Occipital lobe (tissue), 1 donor: ENCODE measurements at regions not wholly inside any gene's neighbourhood (a gene's known extent, or its start where the extent isn't known, plus 50 kb on each side); places are given as distances from the start of the nearest gene placed in this dataset.
"Not testable (repeated sequence)": the region's sequence is repeated elsewhere in the genome, so short reads cannot be mapped to it uniquely, and the experiment has no call there.

Experiments
- DNase-seq: peaks from one replicate; lab custom pipeline; 2025; lab: John Stamatoyannopoulos, UW

DNA sequence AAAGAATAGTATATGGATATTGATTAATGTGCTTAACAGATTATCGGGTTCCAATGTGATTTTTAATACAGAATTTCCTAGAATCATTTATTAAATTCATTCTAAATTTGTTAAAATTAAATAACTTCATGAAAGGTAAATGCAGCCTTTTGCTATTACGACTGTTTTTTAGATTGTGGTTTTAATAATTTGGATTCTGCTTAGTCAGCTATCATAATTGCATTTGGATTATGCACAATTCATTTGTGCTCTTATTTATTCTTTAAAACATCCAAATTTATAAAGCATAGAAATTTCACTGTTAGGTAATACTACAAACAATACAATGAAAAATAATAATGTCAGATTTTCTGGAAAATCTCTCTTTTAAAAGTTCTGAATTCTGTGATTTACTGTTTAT is 1598.5 kb downstream of the EFNA5 start:
- DNase-seq: no peak

DNA sequence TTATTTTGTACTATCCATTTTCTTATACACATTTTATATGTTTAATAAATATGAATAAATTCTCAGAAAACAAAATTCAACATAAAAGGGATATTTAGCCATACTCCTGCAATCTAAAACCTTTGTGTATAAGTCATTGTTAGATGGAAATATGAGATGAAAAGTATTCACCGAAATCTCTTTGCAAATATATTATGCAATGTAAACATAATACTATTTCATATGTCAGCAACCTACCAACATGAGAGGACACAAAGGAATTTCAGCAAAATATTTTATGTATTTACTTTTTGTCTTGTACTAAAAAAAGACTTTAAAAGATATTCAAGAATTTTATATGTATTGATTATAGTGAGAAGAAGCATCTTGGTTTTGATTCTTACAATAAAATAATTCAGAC is 1623.4 kb downstream of the EFNA5 start:
- no peak for DNase-seq

DNA sequence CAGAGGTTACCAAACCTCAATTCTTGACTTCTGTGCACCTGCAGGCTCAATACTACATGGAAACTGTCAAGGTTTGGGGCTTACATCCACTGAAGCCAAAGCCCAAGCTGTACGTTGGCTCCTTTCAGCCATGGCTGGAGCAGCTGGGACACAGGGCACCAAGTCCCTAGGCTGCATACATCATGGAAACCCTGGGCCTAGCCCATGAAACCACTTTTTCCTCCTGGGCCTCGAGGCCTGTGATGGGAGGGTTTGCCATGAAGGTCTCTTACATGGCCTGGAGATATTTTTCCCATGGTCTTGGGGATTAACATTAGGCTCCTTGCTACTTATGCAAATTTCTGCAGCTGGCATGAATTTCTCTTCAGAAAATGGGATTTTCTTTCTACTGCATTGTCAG is 1638.7 kb downstream of the EFNA5 start:
- DNase-seq: not testable (repeated sequence)

DNA sequence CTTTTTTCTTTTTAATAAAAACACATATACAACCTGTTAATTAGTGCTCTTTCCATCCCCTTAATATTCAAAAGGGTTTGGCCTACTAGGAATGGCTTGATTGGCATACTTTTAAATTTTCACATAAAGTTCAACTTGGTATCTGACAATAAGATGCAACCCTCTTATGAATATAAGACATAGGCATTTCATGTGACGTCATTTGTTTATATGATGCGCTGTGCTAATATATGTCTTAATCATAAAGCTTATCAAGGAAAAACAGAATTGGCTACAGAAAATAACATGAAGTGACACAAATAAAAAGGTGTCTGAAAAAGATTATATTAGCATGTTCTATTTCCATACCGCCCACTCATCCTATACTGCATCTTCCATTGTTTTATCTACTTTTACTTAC is 1642.4 kb downstream of the EFNA5 start:
- DNase-seq: no peak

DNA sequence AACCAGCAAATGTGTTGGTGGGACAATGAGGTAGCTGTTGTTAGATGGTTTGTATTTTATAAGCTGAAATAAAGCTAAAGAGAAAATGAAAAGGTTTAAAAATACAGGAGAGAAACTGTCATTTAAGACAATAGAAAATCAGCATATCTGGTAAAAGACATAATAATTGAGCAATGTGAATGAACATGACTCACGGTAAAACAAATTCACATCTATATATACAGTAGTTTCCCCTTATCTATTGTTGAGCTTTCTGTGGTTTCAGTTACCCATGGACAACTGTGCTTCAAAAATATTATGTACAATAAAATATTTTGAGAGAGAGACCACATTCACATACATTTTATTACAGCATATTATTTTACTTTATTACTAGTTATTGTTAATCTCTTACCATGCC is 1649.8 kb downstream of the EFNA5 start:
- no peak for DNase-seq

DNA sequence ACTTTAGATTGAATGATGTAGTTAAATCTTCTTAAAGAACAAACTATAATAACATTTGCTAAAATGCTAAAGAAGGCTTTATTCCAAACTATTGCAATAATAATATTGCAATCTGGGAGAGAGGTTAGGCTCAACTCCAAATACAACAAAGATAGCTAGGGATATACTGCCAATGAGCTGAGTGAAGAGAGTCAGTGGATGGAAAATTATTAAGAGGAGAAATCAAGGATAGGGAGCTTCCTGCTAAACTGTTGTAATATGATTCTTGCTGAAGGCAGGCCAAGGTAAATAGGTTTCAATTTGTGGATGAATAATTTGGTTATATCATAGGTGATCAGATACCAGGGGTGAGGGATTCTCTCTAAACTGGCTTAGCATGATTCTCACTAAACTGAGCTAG is 1651.5 kb downstream of the EFNA5 start:
- no peak for DNase-seq

DNA sequence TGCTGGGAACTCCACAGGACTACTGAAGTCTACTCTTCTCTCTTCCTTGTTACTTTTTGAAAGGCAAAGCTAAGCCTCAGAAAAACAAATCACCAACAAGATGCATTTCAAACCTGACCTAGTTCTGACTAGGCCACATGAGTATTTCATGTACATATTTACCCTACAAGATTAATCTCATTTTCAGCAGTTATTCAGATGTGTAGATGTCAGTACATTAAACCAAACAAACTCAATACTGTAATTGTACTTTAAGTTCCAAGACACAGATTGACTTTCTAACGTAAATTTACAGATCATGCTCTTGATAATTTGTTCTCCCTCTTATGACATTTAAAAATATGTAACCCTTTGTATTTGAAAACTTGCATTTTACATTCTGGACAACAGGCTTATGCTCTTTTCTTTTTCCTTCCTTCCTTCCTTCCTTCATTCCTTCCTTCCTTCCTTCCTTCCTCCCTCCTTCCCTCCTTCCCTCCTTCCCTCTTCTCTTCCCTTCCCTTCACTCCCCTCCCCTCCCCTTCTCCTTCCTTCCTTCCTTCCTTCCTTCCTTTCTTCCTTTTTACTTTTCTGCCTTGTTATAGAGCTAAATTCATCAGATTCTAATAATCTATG is 1653.4 kb downstream of the EFNA5 start:
- no peak for DNase-seq

DNA sequence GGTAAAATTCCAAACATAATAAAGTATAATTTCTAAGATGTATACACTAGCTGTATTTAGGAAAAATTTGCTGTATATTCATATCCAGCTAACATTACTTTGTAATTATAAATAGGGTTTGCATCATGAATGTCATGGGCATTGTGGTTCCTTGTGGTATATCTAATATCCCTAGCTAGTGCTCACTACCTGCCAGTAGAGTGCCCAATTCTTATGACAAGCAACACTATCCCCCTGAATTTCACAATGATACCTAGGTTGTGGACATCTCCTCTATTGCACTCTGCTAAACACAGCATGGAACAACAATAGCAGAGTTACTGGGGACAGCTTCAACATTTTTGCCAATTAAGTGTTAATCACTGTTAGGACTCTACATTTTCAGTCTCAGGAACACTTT is 1656.5 kb downstream of the EFNA5 start:
- DNase-seq: no peak

DNA sequence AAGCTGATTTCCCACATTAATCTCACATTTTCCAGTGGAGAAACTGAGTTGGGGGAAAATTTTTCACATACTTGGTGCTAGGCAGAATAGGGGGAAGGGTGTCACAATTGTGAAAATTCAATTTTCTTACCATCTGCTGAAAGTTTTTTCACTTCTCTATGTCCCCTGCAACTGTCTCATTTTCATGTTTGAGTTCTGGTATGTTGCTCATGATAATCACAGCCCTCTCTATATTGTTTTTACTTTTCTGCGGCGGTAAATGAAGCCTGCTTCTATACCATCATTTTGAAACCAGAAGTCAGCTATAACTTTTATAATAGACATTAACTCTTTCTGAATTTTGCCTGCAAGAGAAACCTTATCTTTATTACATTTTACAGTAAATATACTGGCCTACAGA is 1664.5 kb downstream of the EFNA5 start:
- DNase-seq: no peak

DNA sequence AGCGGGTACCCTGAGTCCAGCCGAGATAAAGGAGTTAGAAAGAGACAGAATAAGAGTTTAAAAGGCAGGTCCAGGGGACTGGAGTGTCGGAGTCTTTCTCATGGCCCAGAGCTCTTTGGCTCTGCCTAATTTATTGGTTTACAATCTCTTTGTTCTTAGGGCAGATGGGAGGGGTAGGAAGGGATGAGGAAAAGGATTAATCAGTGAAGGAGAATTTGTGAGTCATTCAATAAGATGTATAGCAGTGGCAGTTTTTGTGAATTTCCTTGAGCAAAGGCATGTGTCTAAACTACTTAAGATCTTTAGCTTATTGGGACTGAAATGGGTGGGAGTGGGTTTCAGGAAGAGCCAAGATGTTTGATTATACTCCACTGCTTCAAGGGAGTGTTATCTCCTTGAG is 1671.7 kb downstream of the EFNA5 start:
- not testable (repeated sequence) for DNase-seq

DNA sequence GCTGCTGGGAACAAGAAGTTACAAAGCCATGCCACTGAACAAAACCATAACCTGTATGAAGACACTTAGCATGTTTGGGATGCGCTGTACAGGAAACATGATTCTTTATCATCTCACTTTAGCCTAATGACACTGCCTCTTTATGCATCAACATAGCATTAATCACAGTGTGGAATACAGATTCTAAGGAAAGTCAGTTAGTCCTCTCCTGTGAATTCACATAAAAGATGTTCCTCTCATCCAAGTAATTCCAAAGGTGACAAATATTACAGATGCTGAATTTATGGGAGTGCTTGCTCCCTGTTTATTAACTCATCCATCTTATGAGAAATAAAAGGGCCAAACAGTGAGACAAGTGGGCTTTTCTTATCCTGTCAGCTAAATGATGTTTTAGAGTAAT is 1677.7 kb downstream of the EFNA5 start:
- DNase-seq: no peak

DNA sequence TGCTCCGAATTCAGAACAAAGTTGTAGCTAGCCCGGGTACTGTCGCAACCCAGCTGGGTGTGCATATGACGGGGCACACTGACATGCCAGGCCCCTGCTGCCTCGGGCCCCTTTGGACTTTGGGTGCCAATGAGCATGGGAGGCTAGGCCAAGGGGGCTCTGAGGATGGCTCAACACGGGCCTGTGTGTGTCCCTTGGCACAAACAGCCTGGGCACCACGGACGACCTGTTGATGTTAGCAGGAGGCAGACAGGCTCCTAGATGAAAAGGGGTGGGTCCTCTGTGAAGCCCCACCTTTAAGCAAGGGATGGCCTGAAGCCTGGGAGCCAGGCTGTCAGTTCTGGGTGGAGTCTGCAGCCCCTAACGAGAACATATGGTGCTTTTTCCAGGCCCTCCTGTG is 1688.2 kb downstream of the EFNA5 start:
- no peak for DNase-seq

DNA sequence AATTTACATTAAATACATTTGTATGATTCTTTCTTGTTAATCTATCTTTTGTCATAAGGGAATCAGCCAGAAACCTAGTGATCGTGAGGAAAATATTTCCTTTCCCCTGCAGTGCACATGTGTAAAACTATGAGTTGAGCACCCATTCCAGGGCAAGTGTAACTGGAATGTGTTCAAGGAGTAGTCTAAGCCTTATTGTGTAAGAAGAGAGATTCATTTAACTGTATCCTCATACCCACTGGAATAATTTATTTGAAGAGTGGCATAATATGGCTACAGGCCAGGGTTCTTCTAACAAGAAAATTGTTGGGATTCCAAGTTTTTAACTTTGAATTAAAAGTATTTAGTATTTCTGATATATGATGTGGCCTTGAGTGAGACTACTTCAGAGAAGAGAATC is 1692.7 kb downstream of the EFNA5 start:
- DNase-seq: no peak

DNA sequence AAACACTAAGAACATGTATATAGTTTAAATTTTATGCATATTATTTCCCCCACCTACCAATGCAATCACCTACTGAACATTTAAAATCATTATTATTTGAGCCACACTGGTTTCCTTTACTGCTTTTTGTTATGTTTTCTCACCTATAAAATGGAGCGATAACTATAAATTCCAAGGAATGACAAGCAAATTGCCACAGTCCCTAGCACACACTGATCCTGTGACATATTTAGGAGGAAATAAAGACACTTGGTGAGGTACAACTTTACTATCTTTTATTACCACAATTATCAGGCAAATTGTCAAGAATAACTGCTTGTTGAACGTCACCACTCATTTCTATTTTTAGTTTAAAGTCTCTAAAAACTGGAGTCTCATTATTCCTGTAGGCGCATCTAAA is 1693.6 kb downstream of the EFNA5 start:
- no peak for DNase-seq

DNA sequence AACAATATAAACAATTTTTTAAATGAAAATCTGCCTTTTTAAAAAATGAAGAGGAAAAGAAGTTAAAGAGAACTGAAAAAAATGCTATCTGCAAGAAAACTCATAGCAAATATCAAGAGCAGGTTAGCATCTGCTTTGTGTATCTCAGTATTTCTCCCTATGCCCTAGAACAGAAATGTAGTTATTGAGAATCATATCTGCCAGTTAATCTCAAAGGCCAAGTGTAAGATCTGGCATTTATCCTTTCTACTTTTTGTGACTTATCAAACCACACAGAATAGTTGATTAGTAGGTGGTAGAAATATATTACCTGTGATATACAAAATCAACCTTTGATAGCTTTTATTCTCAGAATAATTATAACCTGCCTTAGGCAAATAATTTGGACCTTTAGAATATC is 1699.8 kb downstream of the EFNA5 start:
- no peak for DNase-seq

DNA sequence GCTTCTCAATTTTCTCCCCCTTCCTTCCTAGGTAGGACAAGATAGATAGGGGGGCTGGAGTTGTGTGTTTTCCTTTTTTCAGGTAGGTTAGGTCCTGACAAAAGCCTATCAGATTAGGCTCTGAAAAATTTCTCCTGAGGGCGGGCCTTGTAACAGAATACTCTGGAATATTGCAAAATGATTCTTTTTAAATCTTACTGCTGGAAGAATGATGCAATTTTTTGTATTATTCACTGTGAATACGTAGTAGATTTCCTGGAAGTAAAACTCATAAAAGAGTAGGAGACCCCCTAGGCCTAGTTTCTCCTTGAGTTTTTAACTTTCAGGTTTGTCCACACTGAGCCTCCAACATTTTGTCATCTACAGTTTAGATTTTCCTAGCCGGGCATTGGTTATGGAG is 1701.8 kb downstream of the EFNA5 start:
- DNase-seq: no peak

DNA sequence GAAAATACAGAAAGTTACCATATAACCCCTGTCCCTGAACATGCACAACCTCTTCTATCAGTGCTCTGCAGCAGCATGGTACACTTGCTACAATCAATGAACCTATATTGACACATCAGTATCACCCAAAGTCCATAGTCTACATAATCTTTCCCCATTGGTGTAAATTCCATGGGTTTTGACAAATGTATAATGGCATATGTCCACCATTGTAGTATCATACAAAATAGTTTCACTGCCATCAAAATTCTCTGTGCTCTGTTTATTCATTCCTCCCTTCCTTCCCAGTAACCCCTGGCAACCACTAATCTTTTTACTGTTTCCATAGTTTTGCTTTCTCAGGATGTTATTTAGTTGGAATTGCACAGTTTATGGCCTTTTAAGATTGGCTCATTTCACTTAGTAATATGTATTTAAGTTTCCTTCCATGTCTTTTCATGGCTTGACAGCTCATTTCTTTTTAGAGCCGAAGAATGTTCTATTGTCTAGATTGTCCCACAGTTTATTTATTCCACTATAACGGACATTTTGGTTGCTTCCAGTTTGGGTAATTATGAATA is 1707.0 kb downstream of the EFNA5 start:
- DNase-seq: no peak

DNA sequence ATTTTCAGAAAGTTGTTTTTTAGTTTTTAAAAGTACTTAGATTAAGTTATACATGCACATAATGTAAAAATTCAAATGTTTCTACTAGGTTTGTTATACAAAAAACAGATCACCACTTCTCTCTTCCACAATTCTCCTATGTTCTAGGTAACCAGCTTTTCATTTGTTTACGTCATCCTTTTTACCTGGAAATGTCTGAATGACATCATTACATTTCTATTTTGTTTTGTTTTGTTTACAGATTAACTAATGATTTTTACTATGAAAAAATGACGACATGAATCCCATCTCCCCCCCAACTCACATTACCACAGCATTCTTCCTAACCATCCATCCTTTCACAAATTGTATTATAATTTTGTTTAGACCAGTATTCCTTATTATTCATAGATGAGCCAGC is 1709.2 kb downstream of the EFNA5 start:
- no peak for DNase-seq

DNA sequence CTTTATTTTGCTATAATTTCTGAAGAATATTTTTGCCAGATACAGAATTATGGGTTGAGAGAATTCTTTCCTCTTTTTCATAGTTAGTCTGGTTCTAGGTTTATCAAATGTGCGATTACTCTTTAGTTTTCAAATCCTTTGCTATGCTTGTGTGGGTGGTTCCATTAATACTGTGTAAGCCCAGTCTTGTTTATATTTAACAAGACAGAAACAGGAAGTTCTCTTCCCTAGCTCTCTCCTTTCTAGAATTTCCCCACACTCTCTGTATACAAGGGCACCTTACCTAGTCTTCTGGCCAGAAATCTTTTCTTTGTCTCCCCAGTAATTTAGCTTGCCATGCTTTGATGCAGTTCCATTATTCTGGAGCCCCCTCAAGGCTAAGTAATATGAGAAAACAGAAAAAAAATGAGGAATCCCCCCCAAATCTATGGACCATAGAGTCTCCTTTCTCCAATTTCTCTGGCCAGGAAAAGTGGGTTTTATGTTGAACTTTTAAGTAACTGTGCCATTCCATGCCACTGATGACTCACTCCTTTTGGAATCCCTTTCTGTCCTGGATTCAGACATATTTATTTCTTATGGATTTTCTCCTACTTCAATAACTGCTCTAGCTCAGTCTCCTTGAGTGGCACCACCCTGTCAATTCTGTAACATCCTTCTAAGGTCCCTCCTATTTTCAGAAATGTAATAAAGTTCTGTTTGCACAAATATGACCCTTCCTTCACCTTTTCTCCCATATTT is 1714.1 kb downstream of the EFNA5 start:
- DNase-seq: no peak

DNA sequence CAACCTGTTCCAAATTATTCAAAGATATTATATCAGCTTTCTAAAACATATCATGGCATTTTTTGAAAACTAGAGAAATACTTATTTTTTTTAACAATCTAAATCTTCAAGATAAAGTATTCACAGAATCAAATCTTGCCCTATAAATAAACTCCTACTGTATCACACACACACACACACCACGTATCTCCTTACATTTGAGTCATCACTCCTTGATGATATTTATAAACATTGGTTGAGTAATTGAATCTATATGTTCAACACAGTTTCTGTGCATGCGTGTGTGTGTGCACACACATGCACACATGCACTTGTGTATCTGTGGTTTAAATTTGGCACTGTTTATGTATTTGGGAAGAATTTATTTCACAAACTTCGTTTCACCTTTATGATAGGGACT is 1716.4 kb downstream of the EFNA5 start:
- no peak for DNase-seq

DNA sequence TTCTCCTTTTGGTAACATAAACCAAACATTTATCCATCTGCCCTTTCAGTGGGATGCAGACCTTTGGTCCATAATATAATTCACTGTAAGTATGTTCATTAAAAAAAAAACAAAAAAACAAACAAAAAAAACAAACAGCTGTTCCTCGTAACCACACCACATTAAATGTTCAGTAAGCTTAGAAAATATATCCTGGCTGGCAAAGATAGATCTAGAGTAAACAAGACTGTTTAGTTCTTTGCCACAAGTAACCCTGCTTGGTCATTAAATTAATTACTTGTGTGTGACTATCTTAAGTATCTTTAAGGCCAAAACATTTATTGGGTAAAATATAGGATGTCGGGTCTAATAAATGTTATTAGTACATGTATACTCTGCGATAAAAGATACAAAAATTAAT is 1717.1 kb downstream of the EFNA5 start:
- no peak for DNase-seq

DNA sequence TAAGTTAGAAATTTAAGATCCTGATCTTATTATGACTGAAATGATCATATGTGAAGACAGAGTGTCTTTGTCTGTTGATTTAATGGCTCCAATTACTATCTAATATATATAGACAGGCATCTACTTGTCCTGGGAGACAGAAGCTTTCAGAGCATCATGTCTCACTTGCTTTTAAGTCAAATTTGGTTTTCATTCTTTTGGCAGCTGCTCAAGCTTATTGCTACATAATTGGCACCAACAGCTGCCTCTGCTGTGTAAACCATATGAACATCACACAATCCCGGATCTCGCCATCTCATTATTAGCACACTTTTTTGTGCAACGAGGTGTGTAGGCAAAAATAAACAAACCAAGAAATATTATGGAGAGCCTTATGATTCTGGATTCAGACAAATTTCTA is 1717.9 kb downstream of the EFNA5 start:
- no peak for DNase-seq

DNA sequence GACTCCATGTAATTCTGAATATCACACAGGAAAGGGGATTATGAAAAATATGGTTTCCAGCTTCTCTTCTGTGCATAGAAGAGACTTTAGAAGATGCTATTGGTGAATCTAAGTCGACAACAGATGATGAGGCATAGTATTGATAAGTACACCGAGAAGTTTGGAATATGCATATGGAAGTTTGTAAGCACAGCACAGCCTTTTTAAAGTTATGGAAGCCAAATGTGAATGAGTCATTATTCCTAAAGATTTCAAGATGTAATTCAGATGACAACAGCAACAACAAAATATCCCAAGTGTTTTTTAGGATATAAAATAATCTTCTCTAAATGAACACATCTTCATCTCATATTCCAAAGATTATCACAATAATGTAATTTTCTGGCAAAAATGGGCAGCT is 1723.3 kb downstream of the EFNA5 start:
- no peak for DNase-seq
